ENCODE measurements at regions not wholly inside any gene's neighbourhood (a gene's known extent, or its start where the extent isn't known, plus 50 kb on each side); places are given as distances from the start of the nearest gene placed in this dataset.

DNA sequence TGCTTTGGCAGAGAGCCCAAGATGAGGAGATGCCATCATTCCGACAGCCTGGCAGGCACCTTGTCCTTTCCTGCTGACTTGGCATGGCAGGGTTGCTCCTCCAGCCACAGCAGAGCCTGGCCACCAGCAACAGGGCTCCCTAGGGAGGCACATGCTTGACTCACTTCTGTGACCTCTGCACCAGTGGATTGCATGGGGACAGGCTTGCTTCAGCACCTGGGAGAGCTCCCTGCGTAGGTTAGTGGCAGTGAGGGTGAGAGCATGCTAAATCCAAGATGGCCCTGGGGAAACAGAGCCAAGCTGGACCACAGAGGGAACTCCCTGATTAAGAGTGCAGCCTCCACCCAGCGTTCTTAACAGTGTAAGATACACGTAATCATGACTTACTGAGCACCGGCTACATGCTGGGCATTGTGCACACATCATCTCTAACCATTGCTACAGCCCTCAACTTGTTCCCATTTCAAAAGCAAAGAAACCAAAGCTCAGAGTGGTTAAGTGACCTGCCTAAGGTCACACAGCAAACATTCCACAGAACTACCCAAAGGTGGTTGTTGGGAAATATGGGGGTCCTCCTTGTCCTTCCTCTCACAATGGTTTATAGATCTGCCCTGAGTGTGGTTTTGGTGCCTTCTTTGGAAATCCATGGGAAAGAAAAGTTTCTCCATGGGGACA lies 116.6 kb upstream of the UQCRFS1 start:
- no TSS peak for BruUV-seq (replicated peaks)
- Histone ChIP-seq H3K79me2 (ENCODE audit: insufficient read depth, low read depth, low read length) (no peaks in the 10 kb centered on the region), H3K27ac (ENCODE audit: low read depth, low read length, poor library complexity, severe bottlenecking) (no peak overlapping the region), H3K36me3 (ENCODE audit: insufficient read depth, low read length) (no peaks in the 10 kb centered on the region; the same call in 1 of the 2 replicates), H3K9me2 (ENCODE audit: insufficient read depth, low read length) (no peaks in the 10 kb centered on the region), H3K4me3 (ENCODE audit: low read depth, low read length, poor library complexity, severe bottlenecking) (no peak overlapping the region), H4K20me1 (ENCODE audit: insufficient read depth, low read length) (no peaks in the 10 kb centered on the region), H3K4me1 (ENCODE audit: insufficient read depth, low read length, poor library complexity, severe bottlenecking) (peaks cover 29% of the 10 kb centered on the region), H3K4me2 (ENCODE audit: low read length) (no peak overlapping the region), H2AFZ (ENCODE audit: low read length) (no peak overlapping the region), H3K9me3 (ENCODE audit: low read length) (peaks cover 7% of the 10 kb centered on the region; the same call in 1 of the 2 replicates)
- CTCF ChIA-PET (ENCODE audit: unreplicated experiment): no interaction called here
- intact Hi-C loops (cut with micrococcal nuclease; ENCODE audit: unreplicated experiment): no loop called here
- POLR2A ChIA-PET: no interaction called here
- peak; percentile 33 for DNase-seq (ENCODE audit: low spot score)
- TF ChIP-seq, protein P1, sequence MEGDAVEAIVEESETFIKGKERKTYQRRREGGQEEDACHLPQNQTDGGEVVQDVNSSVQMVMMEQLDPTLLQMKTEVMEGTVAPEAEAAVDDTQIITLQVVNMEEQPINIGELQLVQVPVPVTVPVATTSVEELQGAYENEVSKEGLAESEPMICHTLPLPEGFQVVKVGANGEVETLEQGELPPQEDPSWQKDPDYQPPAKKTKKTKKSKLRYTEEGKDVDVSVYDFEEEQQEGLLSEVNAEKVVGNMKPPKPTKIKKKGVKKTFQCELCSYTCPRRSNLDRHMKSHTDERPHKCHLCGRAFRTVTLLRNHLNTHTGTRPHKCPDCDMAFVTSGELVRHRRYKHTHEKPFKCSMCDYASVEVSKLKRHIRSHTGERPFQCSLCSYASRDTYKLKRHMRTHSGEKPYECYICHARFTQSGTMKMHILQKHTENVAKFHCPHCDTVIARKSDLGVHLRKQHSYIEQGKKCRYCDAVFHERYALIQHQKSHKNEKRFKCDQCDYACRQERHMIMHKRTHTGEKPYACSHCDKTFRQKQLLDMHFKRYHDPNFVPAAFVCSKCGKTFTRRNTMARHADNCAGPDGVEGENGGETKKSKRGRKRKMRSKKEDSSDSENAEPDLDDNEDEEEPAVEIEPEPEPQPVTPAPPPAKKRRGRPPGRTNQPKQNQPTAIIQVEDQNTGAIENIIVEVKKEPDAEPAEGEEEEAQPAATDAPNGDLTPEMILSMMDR (conservative IDR thresholded peaks at IDR 0.05; ENCODE audit: low read length): no peak
- no peak for TF ChIP-seq EZH2phosphoT487 (IDR thresholded peaks at IDR 0.05; ENCODE audit: borderline replicate concordance, low read depth, low read length)

DNA sequence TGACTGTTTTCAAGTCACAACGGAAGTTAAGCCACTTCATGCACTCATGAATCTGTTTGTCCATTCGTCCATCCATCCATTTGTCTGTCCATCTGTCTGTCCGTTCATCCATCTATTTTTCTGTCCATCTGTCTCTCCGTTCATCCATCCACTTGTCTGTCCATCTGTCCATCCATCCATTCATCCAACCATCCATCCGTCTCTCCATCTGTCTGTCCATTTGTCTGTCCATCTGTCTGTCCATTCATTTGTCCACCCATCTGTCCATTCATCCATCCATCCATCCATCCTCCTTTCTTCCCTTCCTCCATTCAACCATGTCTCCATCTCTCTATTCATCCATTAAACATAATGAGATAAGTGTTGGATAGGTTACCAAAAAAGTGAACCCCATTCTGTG lies 123.5 kb upstream of the UQCRFS1 start:
- BruUV-seq (replicated peaks): no TSS peak
- no peak for DNase-seq (ENCODE audit: low spot score)
- Histone ChIP-seq H3K4me2 (ENCODE audit: low read length) (no peak overlapping the region), H3K36me3 (ENCODE audit: insufficient read depth, low read length) (no peaks in the 10 kb centered on the region), H3K79me2 (ENCODE audit: insufficient read depth, low read depth, low read length) (no peaks in the 10 kb centered on the region), H3K9me2 (ENCODE audit: insufficient read depth, low read length) (no peaks in the 10 kb centered on the region), H3K4me3 (ENCODE audit: low read depth, low read length, poor library complexity, severe bottlenecking) (no peak overlapping the region), H4K20me1 (ENCODE audit: insufficient read depth, low read length) (no peaks in the 10 kb centered on the region), H3K4me1 (ENCODE audit: insufficient read depth, low read length, poor library complexity, severe bottlenecking) (no peaks in the 10 kb centered on the region), H3K27ac (ENCODE audit: low read depth, low read length, poor library complexity, severe bottlenecking) (no peak overlapping the region), H3K9me3 (ENCODE audit: low read length) (no peaks in the 10 kb centered on the region), H2AFZ (ENCODE audit: low read length) (no peak overlapping the region)
- POLR2A ChIA-PET: no interaction called here
- intact Hi-C loops (cut with micrococcal nuclease; ENCODE audit: unreplicated experiment): no loop called here
- CTCF ChIA-PET (ENCODE audit: unreplicated experiment): no interaction called here
- TF ChIP-seq, protein P1 (conservative IDR thresholded peaks at IDR 0.05; ENCODE audit: low read length): no peak
- no peak for TF ChIP-seq EZH2phosphoT487 (IDR thresholded peaks at IDR 0.05; ENCODE audit: borderline replicate concordance, low read depth, low read length)

DNA sequence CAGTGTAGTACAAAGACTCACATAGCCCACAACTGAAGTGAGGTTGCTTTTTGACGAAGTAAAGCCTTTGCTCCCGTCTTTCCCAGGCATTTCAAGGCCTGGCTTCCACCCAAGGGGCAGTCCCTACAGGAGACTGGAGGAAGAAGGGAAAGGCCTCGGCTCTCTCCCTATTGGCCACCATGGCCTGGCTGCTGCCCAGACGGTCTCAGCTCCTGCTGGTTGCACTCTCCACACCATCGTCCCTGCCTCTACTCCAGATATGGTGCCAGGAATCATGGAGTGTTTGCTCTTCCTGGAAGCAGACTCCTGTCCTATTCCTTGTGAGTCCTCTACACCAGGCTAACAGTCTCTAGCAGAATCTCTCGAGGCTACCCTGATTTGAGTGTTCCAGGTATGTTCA lies 124.1 kb upstream of the UQCRFS1 start:
- DNase-seq (ENCODE audit: low spot score): no peak
- Histone ChIP-seq H3K79me2 (ENCODE audit: insufficient read depth, low read depth, low read length) (no peaks in the 10 kb centered on the region), H3K4me1 (ENCODE audit: insufficient read depth, low read length, poor library complexity, severe bottlenecking) (no peaks in the 10 kb centered on the region), H4K20me1 (ENCODE audit: insufficient read depth, low read length) (no peaks in the 10 kb centered on the region), H3K9me2 (ENCODE audit: insufficient read depth, low read length) (no peaks in the 10 kb centered on the region), H2AFZ (ENCODE audit: low read length) (no peak overlapping the region), H3K27ac (ENCODE audit: low read depth, low read length, poor library complexity, severe bottlenecking) (no peak overlapping the region), H3K9me3 (ENCODE audit: low read length) (no peaks in the 10 kb centered on the region), H3K4me2 (ENCODE audit: low read length) (no peak overlapping the region), H3K36me3 (ENCODE audit: insufficient read depth, low read length) (no peaks in the 10 kb centered on the region), H3K4me3 (ENCODE audit: low read depth, low read length, poor library complexity, severe bottlenecking) (no peak overlapping the region)
- POLR2A ChIA-PET: no interaction called here
- CTCF ChIA-PET (ENCODE audit: unreplicated experiment): no interaction called here
- BruUV-seq (replicated peaks): no TSS peak
- intact Hi-C loops (cut with micrococcal nuclease; ENCODE audit: unreplicated experiment): no loop called here
- TF ChIP-seq EZH2phosphoT487 (IDR thresholded peaks at IDR 0.05; ENCODE audit: borderline replicate concordance, low read depth, low read length): no peak
- TF ChIP-seq, protein P1 (conservative IDR thresholded peaks at IDR 0.05; ENCODE audit: low read length): no peak
